Heart left ventricle (tissue), 13 donors: ENCODE measurements at regions not wholly inside any gene's neighbourhood (a gene's known extent, or its start where the extent isn't known, plus 50 kb on each side); places are given as distances from the start of the nearest gene placed in this dataset.

Source experiments
- CTCF ChIP-seq, 12 donors: fragments of 200-600 bp; sonication (generic) in 4 of 12; IDR thresholded peaks; one replicate each; pipeline versions ENCODE4 v1.5.0 to v1.8.0; 2018 to 2022; ENCODE audit warnings: antibody characterized with exemption in 12 of 12, mild to moderate bottlenecking in 5 of 12
- POLR2A ChIP-seq, 2 donors: fragments of 450-650 bp; IDR thresholded peaks; one replicate each; pipeline ENCODE4 v1.6.1; 2017; ENCODE audit warnings: antibody characterized with exemption in 2 of 2, mild to moderate bottlenecking in 2 of 2, moderate library complexity in 2 of 2
- donor health status: ischemic (EF 13 %, LVEDD 7.1; RV severe dilation, severe dysfunction).
- donor health status: DM: no; HTN: yes; CAD: no.
- donor health status: DM: no; HTN: no; CAD: no.
- donor health status: ischemic (EF 25% LVEDD 6.9; RV normal size, moderate dysfunction).
- donor health status: ischemic (EF 25% LVEDD 5.7; RV mildly dilated, moderate dysfunction).
- donor health status: ischemic (EF 35%, LVEDD 5.7; RV mildly dilated, moderate dysfunction).
- donor health status: nonischemic (EF 11% LVEDD 7.7; RV severe dilation, severe dysfunction).
- donor health status: DM: yes; HTN: yes; CAD: no.
- donor health status: PGD.
- donor health status: ischemic (EF 29% LVEDD 5.4; RV normal size, mild dysfunction).
- donor health status: nonischemic (EF 23%, LVEDD 6.1; RV moderate dilation, normal function).

GRCh38 chr1:81409780-81410274 lies 390.9 kb upstream of the ADGRL2 start:
- no peak for TF ChIP-seq CTCF (IDR thresholded peaks at IDR 0.05)
- TF ChIP-seq POLR2A (IDR thresholded peaks at IDR 0.05), result no peak
